ENCODE measurements at regions not wholly inside any gene's neighbourhood (a gene's known extent, or its start where the extent isn't known, plus 50 kb on each side); places are given as distances from the start of the nearest gene placed in this dataset.
"Not testable (repeated sequence)": the region's sequence is repeated elsewhere in the genome, so short reads cannot be mapped to it uniquely, and the experiment has no call there.

DNA sequence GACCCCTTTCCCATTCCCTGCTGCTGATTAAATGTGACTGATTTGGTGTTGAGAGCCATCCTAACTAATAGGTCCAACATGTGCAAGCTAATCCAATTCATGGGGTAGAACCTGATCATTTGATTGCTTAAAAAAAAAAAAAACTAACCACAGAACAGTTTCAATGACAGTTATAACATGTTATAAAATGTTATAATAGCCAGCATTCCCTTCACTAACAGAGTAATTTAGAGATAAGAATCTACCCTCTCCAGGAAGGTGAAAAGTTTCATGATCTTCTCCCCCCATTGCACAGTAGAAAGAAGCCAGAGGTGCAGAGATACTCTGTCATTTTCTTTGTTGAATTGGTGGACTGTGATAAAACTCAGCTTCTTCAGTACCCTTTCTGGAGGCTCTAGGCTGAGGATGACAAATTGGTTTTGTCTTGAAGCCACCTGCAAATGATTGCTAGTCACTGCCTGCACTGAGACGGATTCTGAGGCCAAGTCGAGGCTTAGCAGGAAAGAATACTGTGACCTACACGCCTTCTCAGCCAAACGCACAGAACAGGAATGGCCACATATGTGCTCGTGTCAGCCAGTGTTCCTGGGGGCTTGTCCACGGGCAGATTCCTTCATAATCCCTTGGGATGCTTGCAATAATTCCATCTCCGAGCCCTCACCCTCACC lies 215.7 kb upstream of the IRF2BP2 start:
- no peaks in the 10 kb centered on the region for H4K20me1 ChIP-seq (ENCODE audit: control insufficient read depth, insufficient read depth, insufficient read length)
- no peak overlapping the region for H2AFZ ChIP-seq (ENCODE audit: low read length)
- H3K9me3 Mint-ChIP-seq: no peaks in the 10 kb centered on the region; a peak in 1 of 5 replicates
- H4K5ac ChIP-seq (ENCODE audit: insufficient read length, low read depth, low read length): no peak overlapping the region
- H3K27ac Mint-ChIP-seq: no peak overlapping the region
- no peak overlapping the region for H2BK20ac ChIP-seq (ENCODE audit: low read depth, low read length, poor library complexity, severe bottlenecking)
- H2BK15ac ChIP-seq (ENCODE audit: low read depth, low read length): no peak overlapping the region
- H4K91ac ChIP-seq (ENCODE audit: insufficient read length, low read depth, low read length): no peak overlapping the region
- no peak overlapping the region for H3T11ph ChIP-seq (ENCODE audit: low read length)
- no peak overlapping the region for H3K14ac ChIP-seq (ENCODE audit: insufficient read depth, low read length)
- H3K4me2 ChIP-seq (ENCODE audit: insufficient read depth, insufficient read length, low read length): no peak overlapping the region
- WGBS (ENCODE audit: extremely low coverage, insufficient read length, low lambda C conversion rate): no CpG with 5 or more reads among the region's 7 CpGs
- no peaks in the 10 kb centered on the region for H3K79me2 ChIP-seq (ENCODE audit: insufficient read depth, low read length)
- H2BK12ac ChIP-seq (ENCODE audit: insufficient read length, low read depth, low read length): no peak overlapping the region
- no peak for DNase-seq
- H3K56ac ChIP-seq (ENCODE audit: insufficient read length, low read depth, low read length): no peak overlapping the region
- no peaks in the 10 kb centered on the region for H3K27me3 ChIP-seq (ENCODE audit: insufficient read depth, low read length)
- no peak overlapping the region for H3K18ac ChIP-seq (ENCODE audit: insufficient read length, low read depth, low read length)
- no peaks in the 10 kb centered on the region for H3K36me3 Mint-ChIP-seq (ENCODE audit: insufficient read depth in 1 of 3, low read depth in 3 of 3)
- H3K27ac ChIP-seq (ENCODE audit: insufficient read length, low read depth, low read length): no peak overlapping the region
- H2BK5ac ChIP-seq (ENCODE audit: insufficient read length, low read length): no peak overlapping the region
- no peaks in the 10 kb centered on the region for H3K79me1 ChIP-seq (ENCODE audit: insufficient read depth, low read depth, low read length, poor library complexity, severe bottlenecking)
- H3K9ac ChIP-seq (ENCODE audit: extremely low read depth, insufficient read length, low read length): no peak overlapping the region
- no peaks in the 10 kb centered on the region for H3K23me2 ChIP-seq (ENCODE audit: insufficient read length, low read depth, low read length, poor library complexity, severe bottlenecking)
- H3K9me3 ChIP-seq (ENCODE audit: control insufficient read depth, low read depth, low read length): no peaks in the 10 kb centered on the region
- peaks cover 0 to 4% of the 10 kb centered on the region in 2 experiments; a peak in 1 of 4 replicates for H3K4me1 Mint-ChIP-seq
- H3K27me3 Mint-ChIP-seq (ENCODE audit: low read depth): peaks cover 4% of the 10 kb centered on the region
- H4K8ac ChIP-seq (replicated peaks; ENCODE audit: insufficient read length, low read depth, low read length): no peak overlapping the region
- H3K4me3 Mint-ChIP-seq: no peak overlapping the region
- H2AK5ac ChIP-seq (ENCODE audit: insufficient read length, low read length): no peak overlapping the region
- TF ChIP-seq, protein P1, sequence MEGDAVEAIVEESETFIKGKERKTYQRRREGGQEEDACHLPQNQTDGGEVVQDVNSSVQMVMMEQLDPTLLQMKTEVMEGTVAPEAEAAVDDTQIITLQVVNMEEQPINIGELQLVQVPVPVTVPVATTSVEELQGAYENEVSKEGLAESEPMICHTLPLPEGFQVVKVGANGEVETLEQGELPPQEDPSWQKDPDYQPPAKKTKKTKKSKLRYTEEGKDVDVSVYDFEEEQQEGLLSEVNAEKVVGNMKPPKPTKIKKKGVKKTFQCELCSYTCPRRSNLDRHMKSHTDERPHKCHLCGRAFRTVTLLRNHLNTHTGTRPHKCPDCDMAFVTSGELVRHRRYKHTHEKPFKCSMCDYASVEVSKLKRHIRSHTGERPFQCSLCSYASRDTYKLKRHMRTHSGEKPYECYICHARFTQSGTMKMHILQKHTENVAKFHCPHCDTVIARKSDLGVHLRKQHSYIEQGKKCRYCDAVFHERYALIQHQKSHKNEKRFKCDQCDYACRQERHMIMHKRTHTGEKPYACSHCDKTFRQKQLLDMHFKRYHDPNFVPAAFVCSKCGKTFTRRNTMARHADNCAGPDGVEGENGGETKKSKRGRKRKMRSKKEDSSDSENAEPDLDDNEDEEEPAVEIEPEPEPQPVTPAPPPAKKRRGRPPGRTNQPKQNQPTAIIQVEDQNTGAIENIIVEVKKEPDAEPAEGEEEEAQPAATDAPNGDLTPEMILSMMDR (conservative IDR thresholded peaks at IDR 0.05): no peak
- no peak overlapping the region for H3K23ac ChIP-seq (ENCODE audit: insufficient read length, low read depth, low read length)
- no peak overlapping the region for H3K4ac ChIP-seq (ENCODE audit: low read depth, low read length)
- no peaks in the 10 kb centered on the region for H3K4me1 ChIP-seq (ENCODE audit: insufficient read depth, low read length)
- no peak overlapping the region for H2BK120ac ChIP-seq (ENCODE audit: low read depth, low read length, poor library complexity, severe bottlenecking)

DNA sequence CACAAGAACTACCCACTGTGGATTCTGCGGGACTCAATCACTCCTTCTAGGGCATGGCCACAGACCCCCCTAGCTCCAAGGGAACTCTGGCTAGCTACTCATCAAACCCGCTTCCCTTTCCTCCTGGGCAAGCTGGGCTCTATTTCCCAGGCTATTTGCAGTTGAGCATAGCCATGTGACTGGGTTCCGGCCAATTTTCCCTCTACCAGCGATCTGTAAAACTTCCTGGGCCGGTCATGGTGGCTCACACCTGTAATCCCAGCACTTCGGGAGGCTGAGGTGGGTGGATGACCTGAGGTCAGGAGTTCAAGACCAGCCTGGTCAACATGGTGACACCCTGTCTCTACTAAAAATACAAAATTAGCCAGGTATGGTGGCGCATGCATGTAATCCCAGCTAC lies 214.9 kb upstream of the IRF2BP2 start:
- H4K8ac ChIP-seq (replicated peaks; ENCODE audit: insufficient read length, low read depth, low read length); H3K23me2 ChIP-seq (ENCODE audit: insufficient read length, low read depth, low read length, poor library complexity, severe bottlenecking); H3K56ac ChIP-seq (ENCODE audit: insufficient read length, low read depth, low read length); H3K4me2 ChIP-seq (ENCODE audit: insufficient read depth, insufficient read length, low read length); H3K36me3 Mint-ChIP-seq (ENCODE audit: insufficient read depth in 1 of 3, low read depth in 3 of 3); H3K27ac Mint-ChIP-seq; H4K91ac ChIP-seq (ENCODE audit: insufficient read length, low read depth, low read length); H2BK12ac ChIP-seq (ENCODE audit: insufficient read length, low read depth, low read length); H3K4ac ChIP-seq (ENCODE audit: low read depth, low read length); H3K14ac ChIP-seq (ENCODE audit: insufficient read depth, low read length); H3K4me1 Mint-ChIP-seq; H3K18ac ChIP-seq (ENCODE audit: insufficient read length, low read depth, low read length); H3K4me3 Mint-ChIP-seq; DNase-seq; H3K27ac ChIP-seq (ENCODE audit: insufficient read length, low read depth, low read length); H2BK5ac ChIP-seq (ENCODE audit: insufficient read length, low read length); H3K4me1 ChIP-seq (ENCODE audit: insufficient read depth, low read length); H3K9me3 ChIP-seq (ENCODE audit: control insufficient read depth, low read depth, low read length); H3K79me2 ChIP-seq (ENCODE audit: insufficient read depth, low read length); H3K23ac ChIP-seq (ENCODE audit: insufficient read length, low read depth, low read length); H3K79me1 ChIP-seq (ENCODE audit: insufficient read depth, low read depth, low read length, poor library complexity, severe bottlenecking); H3K27me3 ChIP-seq (ENCODE audit: insufficient read depth, low read length); H3K9ac ChIP-seq (ENCODE audit: extremely low read depth, insufficient read length, low read length); H3T11ph ChIP-seq (ENCODE audit: low read length); H2AFZ ChIP-seq (ENCODE audit: low read length); H4K20me1 ChIP-seq (ENCODE audit: control insufficient read depth, insufficient read depth, insufficient read length); H3K27me3 Mint-ChIP-seq (ENCODE audit: low read depth); H2BK120ac ChIP-seq (ENCODE audit: low read depth, low read length, poor library complexity, severe bottlenecking); H2BK15ac ChIP-seq (ENCODE audit: low read depth, low read length); H2BK20ac ChIP-seq (ENCODE audit: low read depth, low read length, poor library complexity, severe bottlenecking); H2AK5ac ChIP-seq (ENCODE audit: insufficient read length, low read length); H3K9me3 Mint-ChIP-seq; H4K5ac ChIP-seq (ENCODE audit: insufficient read length, low read depth, low read length): not testable (repeated sequence)
- no CpG with 5 or more reads among the region's 7 CpGs for WGBS (ENCODE audit: extremely low coverage, insufficient read length, low lambda C conversion rate)

Data from H9 (cell line).